Fibroblast of mammary gland (primary cell): ENCODE measurements at regions not wholly inside any gene's neighbourhood (a gene's known extent, or its start where the extent isn't known, plus 50 kb on each side); places are given as distances from the start of the nearest gene placed in this dataset.
"Not testable (repeated sequence)": the region's sequence is repeated elsewhere in the genome, so short reads cannot be mapped to it uniquely, and the experiment has no call there.

Experiments
- DNase-seq: peaks from one replicate; pipeline ENCODE4 v3.0.0-alpha.2; 2010; ENCODE audit warnings: low read depth
- H3K4me3 ChIP-seq: 2 replicates; pipeline ENCODE4 v1.5.1; 2011; ENCODE audit warnings: low read depth, mild to moderate bottlenecking, low read length, moderate library complexity; ENCODE audit not compliant: control insufficient read depth
- TF ChIP-seq, protein P1 (sequence below): conservative IDR thresholded peaks from 2 replicates; pipeline ENCODE4 v1.5.1; 2011; ENCODE audit warnings: low read depth, low read length, inconsistent platforms; ENCODE audit not compliant: control insufficient read depth, insufficient read depth

DNA sequence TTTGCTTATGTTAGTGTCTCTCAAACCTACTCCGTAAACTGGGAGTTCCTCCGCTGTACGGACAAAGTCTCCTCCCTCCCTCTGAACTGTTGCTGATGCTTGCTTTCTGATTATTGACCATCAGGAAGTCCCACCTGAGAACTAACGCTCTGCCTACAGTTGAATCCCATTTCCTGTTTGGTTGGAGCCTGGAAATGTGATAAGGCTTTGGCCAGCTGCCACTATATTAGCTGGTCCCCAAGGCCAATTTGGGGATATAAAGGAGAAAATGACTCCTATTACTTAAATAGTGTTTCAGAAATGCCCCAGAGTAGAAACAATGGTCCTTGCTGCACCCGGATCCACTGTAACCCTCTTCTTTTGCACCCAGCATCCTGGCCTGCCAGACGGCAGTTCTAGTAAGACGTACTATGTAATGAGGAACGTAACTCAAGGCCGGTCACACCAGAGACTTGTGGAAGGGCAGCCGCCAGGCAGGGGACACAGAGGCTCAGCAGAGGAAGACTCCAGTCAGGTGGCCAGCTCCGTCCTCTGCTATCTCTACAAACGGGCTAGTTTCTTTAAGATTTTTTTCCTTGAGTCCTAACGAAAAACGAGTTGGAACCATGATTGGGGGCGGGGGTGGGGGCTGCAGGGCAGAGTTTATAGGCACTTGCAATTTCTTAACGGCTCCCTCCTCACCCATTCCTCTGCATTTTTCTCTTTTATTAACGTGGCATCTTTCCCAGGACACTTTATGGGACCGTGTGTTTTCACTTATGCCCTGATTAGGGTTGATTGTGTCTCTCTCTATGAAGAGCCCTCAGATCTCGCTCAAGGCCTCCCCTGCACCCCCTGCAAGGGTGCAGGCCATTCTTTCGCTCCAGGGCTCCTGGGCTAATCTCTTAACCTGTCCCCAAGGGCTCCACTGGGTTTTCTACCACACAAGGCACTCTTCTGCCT, 72.8 kb upstream of the CDON start:
- no peak for DNase-seq
- TF ChIP-seq, protein P1, sequence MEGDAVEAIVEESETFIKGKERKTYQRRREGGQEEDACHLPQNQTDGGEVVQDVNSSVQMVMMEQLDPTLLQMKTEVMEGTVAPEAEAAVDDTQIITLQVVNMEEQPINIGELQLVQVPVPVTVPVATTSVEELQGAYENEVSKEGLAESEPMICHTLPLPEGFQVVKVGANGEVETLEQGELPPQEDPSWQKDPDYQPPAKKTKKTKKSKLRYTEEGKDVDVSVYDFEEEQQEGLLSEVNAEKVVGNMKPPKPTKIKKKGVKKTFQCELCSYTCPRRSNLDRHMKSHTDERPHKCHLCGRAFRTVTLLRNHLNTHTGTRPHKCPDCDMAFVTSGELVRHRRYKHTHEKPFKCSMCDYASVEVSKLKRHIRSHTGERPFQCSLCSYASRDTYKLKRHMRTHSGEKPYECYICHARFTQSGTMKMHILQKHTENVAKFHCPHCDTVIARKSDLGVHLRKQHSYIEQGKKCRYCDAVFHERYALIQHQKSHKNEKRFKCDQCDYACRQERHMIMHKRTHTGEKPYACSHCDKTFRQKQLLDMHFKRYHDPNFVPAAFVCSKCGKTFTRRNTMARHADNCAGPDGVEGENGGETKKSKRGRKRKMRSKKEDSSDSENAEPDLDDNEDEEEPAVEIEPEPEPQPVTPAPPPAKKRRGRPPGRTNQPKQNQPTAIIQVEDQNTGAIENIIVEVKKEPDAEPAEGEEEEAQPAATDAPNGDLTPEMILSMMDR = no peak
- no peak overlapping the region for H3K4me3 ChIP-seq

DNA sequence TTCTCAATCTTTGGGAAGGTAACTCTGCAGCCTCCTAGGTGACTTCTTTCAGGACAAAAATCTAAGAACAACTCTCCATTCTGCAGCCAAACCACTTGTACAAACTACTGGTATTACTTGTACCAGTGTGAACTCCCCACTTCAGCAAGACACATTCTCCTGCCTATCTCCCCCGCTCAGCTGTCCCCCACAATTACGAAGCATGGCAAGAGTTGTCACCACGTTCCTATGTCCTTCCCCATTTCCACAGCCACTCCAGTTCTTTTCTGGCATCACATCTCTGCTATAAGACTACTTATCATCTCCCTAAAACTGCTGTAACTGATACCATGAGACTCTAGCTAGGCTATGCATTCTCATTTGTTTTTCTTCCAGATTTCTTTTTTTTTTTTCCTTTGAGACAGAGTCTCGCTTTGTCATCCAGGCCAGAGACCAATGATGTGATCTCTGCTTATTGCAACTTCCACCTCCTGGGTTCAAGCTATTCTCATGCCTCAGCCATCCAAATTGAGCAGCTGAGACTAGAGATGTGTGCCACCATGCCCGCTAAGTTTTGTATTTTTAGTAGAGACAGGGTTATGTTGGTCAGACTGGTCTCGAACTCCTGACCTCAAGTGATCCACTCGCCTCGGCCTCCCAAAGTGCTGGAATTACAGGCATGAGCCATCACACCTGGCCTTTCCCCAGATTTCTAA, 71.9 kb upstream of the CDON start:
- H3K4me3 ChIP-seq = no peak overlapping the region
- DNase-seq = no peak
- TF ChIP-seq, protein P1 = no peak

DNA sequence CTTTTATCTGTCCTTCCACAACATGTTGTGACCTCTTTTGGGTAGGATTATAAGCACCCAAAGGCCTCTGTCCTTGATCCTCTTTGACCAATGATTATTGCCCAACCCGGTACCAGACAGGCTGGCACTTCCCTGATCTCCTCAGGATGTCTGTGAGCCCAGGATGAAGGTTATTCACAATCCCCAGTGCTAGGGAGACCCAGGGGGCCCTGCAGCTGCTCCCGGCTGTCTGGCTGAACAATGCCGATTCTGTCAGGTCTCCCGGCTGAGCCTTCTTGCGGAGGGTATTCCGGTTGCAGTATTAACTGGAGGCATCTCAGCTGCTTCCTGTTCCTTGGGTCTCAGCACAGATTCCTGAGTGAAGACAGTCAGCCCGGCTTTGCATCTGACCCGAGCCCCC, 71.2 kb upstream of the CDON start:
- no peak for DNase-seq
- TF ChIP-seq, protein P1 = no peak
- H3K4me3 ChIP-seq = no peak overlapping the region

DNA sequence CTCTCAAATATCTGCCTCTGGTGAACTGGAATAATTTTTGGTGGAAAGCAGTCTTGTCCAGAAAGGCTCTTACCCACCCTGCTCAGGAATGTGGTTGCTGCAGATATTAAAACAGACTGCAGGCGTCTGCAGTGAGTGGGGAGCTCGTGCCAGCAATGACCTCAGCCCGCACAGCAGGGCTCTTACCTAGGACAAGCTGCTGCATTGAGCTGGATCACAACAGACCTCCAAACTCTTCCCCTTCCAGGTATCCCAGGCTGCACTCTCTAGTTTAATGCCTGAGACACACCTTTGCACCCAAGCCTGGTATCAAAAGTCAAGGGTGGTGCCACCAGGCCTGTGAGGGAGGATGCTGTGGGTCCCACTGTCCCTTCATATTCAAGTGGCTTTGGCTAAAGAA, 69.7 kb upstream of the CDON start:
- H3K4me3 ChIP-seq = no peak overlapping the region
- TF ChIP-seq, protein P1 = no peak
- no peak for DNase-seq

DNA sequence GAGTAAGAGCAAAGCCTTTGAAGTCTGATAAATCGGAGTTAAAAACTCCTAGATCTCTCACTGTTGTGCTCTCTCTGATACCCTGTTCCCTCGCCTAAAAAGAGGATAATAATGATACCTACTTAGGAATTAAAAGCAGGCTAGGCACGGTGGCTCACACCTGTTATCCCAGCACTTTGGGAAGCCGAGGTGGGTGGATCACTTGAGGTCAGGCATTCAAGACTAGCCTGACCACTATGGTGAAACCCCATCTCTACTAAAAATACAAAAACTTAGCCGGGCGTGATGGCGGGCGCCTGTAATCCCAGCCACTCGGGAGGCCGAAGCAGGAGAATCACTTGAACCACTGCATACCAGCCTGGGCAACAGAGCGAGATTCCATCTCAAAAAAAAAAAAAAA, 68.1 kb upstream of the CDON start:
- not testable (repeated sequence) for DNase-seq

DNA sequence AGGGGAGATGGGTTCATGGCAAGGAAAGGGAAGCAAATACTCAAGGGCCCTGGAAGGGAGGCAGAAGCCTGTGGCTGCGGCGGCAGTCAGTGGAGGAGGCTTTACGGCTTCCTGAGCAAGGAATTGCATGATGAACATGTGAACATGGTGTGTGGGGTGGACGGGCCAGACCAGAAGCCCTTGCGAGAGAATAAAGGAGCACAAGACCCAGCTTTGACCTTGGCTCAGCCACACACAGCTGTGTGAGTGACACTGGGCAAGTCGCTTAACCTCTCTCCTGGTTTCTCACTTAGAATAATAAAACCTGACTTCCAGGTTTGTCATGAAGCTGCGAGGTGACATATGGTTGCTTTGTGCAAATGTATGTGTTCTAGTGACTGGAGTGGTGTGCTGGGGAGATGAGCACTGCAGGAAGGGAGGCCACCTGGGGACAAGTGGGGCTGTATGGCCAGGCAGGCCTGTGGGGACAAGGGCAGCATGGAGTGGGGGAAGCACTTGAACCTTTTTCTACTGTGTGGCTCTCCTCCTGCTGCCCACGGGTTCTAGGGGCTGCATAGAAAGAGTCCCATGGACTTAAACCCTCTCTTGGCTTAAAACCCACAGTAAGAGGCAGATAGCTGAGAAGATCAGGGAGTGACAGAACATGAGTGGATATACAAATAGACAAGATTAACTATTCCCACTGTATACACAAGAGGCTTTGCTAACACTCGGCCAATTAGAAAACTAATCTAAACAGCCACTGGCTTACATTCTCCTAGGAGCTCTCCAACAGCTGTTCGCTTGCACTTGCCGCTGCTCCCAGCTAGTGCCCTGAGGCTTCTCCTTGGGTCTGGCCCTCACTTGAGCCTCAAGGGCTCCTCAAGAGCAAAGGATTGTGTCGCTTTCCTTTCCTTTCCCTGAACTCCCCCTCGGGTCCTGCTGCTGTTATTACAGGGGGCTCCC, 67.3 kb upstream of the CDON start:
- DNase-seq = no peak
- TF ChIP-seq, protein P1 = no peak
- H3K4me3 ChIP-seq = no peak overlapping the region

More for the DNA sequence above, 68.1 kb upstream of the CDON start:
- H3K4me3 ChIP-seq = not testable (repeated sequence)

DNA sequence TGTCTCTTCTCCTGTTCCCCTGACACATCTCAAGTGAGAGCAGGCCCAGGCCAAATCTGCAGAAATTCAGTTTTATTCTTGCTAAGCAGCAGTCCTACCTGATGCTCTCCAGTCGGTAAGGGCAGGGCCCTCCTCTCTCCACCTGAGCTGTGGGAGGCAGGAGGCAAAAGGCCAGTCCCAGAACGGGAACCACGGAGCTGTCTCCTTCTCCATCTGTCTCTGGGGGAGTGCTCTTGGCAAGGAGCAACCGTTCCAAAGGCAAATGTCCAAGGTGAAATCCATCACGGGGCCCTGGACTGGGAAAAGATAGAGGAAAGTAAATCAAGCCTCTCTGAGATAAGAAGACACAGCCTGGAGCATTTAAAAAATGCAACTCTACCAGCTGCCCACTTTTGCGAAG, 65.2 kb upstream of the CDON start:
- H3K4me3 ChIP-seq = no peak overlapping the region
- DNase-seq = no peak
- TF ChIP-seq, protein P1 = no peak
